Thoracic aorta (tissue), 2 donors: ENCODE measurements at regions not wholly inside any gene's neighbourhood (a gene's known extent, or its start where the extent isn't known, plus 50 kb on each side); places are given as distances from the start of the nearest gene placed in this dataset.
"Not testable (repeated sequence)": the region's sequence is repeated elsewhere in the genome, so short reads cannot be mapped to it uniquely, and the experiment has no call there.

Experiments used
- ATAC-seq: fragments of 150-250 bp; one replicate; pipeline ENCODE4 v1.8.0; 2017; ENCODE audit warnings: low read depth; ENCODE audit not compliant: insufficient number of reproducible peaks, low FRiP score
- DNase-seq: peaks from one replicate; pipeline ENCODE4 v3.0.0-alpha.2; 2020; ENCODE audit warnings: low spot score
- H3K27ac ChIP-seq, 2 donors: fragments of 200-600 bp; sonication (generic); 1 replicate in 1 of 2; 2 replicates in 1 of 2; pipeline ENCODE4 v1.5.1; 2016; ENCODE audit warnings: mild to moderate bottlenecking in 2 of 2, moderate library complexity in 2 of 2
- H3K27me3 ChIP-seq: fragments of 200-600 bp; sonication (generic); replicated peaks from 2 replicates; pipeline ENCODE4 v1.6.0; 2016; ENCODE audit warnings: mild to moderate bottlenecking; ENCODE audit not compliant: insufficient read depth
- H3K36me3 ChIP-seq: fragments of 200-600 bp; sonication (generic); one replicate; pipeline ENCODE4 v1.5.1; 2016
- H3K4me1 ChIP-seq, 2 donors: fragments of 200-600 bp; sonication (generic); 1 replicate in 1 of 2; 2 replicates in 1 of 2; pipeline versions ENCODE4 v1.5.1 to v1.6.0; 2016; ENCODE audit warnings: low read depth in 2 of 2, mild to moderate bottlenecking in 1 of 2; ENCODE audit not compliant: control insufficient read depth in 1 of 2
- H3K4me3 ChIP-seq: fragments of 200-600 bp; sonication (generic); 2 replicates; pipeline ENCODE4 v1.5.1; 2016; ENCODE audit warnings: mild to moderate bottlenecking
- H3K9me3 ChIP-seq: fragments of 200-600 bp; sonication (generic); 2 replicates; pipeline ENCODE4 v1.5.1; 2016
- TF ChIP-seq, protein P1 (sequence below): fragments of 200-600 bp; sonication (generic); IDR thresholded peaks from one replicate; pipeline ENCODE4 v1.5.1; 2019; ENCODE audit warnings: antibody characterized with exemption

DNA sequence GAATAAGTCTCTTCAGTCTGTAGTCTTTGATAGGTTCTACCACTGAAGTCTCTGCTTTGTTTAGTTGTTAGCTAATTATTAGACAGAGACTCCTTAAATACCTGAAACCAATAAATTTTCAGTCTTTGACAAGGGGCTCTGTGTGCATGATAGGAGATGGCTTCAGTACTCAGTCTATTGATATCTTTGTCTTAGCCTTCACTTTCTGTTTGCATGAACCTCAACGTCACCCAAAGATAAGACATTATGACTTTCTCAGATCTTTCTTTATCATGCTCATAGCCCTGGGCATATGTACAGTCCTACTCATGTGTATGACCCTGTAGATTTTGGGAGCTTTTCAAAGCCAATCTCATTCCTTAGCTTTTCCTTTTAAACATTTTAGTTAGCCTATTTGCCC, 183.5 kb upstream of the GCFC2 start:
- no peaks in the 10 kb centered on the region for H3K27me3 ChIP-seq
- H3K4me1 ChIP-seq, result no peaks in the 10 kb centered on the region
- no peak overlapping the region for H3K27ac ChIP-seq
- DNase-seq, result no peak
- TF ChIP-seq, protein P1, sequence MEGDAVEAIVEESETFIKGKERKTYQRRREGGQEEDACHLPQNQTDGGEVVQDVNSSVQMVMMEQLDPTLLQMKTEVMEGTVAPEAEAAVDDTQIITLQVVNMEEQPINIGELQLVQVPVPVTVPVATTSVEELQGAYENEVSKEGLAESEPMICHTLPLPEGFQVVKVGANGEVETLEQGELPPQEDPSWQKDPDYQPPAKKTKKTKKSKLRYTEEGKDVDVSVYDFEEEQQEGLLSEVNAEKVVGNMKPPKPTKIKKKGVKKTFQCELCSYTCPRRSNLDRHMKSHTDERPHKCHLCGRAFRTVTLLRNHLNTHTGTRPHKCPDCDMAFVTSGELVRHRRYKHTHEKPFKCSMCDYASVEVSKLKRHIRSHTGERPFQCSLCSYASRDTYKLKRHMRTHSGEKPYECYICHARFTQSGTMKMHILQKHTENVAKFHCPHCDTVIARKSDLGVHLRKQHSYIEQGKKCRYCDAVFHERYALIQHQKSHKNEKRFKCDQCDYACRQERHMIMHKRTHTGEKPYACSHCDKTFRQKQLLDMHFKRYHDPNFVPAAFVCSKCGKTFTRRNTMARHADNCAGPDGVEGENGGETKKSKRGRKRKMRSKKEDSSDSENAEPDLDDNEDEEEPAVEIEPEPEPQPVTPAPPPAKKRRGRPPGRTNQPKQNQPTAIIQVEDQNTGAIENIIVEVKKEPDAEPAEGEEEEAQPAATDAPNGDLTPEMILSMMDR, result no peak
- no peaks in the 10 kb centered on the region for H3K9me3 ChIP-seq
- H3K36me3 ChIP-seq, result no peaks in the 10 kb centered on the region
- ATAC-seq, result no peak
- no peak overlapping the region for H3K4me3 ChIP-seq

DNA sequence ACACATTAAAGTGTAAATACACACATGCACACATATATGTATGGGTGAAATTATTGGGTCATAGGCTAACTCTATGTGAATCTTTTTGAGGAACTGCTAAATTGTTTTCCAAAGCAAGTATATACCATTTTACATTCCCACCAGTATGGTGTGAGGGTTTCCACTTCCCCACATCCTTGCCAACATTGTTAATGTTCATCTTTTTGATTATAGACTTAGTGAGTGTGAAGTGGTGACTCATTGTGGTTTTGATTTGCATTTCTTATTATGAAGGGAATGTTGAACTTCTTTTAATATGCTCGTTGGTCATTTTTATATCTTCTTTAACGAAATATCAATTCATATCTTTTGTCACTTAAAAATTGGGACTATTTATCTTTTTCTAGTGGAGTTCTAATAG, 181.8 kb upstream of the GCFC2 start:
- Histone ChIP-seq H3K27ac (no peak overlapping the region), H3K4me3 (no peak overlapping the region), H3K36me3 (no peaks in the 10 kb centered on the region), H3K27me3 (no peaks in the 10 kb centered on the region), H3K9me3 (no peaks in the 10 kb centered on the region), H3K4me1 (no peaks in the 10 kb centered on the region)
- ATAC-seq (no peak), DNase-seq (no peak)
- TF ChIP-seq, protein P1, result no peak

DNA sequence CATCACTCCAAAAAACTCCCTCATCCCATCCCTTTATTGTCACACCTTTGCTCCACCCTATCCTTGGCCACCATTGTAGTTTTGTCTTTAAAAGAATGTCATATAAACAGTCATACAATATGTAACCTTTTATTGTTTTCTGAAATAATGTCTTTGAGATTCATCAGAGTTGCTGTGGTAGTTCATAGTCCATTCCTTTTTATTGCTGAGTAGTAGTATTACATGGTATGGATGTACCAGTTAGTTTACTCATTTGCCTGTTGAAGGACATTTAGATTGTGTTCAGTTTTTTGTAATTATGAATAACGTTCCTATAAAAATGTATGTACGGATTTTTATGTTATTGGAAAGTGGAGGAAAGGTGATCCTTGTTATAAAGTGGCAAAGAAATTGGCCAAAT, 171.8 kb upstream of the GCFC2 start:
- H3K36me3 ChIP-seq, result no peaks in the 10 kb centered on the region
- H3K9me3 ChIP-seq, result no peaks in the 10 kb centered on the region
- DNase-seq (no peak), ATAC-seq (no peak)
- no peak overlapping the region for H3K4me3 ChIP-seq
- TF ChIP-seq, protein P1, result no peak
- H3K27ac ChIP-seq, result no peak overlapping the region
- H3K4me1 ChIP-seq, result no peaks in the 10 kb centered on the region
- no peaks in the 10 kb centered on the region for H3K27me3 ChIP-seq

DNA sequence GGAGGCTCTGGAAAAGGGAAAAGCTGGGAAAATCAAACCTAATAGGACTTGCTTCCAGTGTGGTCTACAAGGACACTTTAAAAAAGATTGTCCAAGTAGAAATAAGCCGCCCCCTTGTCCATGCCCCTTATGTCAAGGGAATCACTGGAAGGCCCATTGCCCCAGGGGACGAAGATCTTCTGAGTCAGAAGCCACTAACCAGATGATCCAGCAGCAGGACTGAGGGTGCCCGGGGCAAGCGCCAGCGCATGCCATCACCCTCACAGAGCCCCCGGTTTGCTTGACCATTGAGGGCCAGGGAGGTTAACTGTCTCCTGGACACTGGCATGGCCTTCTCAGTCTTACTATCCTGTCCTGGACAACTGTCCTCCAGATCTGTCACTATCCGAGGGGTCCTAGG, 164.9 kb upstream of the GCFC2 start:
- not testable (repeated sequence) for ATAC-seq, H3K27me3 ChIP-seq, H3K9me3 ChIP-seq, H3K27ac ChIP-seq, DNase-seq, H3K4me1 ChIP-seq, H3K36me3 ChIP-seq, H3K4me3 ChIP-seq

DNA sequence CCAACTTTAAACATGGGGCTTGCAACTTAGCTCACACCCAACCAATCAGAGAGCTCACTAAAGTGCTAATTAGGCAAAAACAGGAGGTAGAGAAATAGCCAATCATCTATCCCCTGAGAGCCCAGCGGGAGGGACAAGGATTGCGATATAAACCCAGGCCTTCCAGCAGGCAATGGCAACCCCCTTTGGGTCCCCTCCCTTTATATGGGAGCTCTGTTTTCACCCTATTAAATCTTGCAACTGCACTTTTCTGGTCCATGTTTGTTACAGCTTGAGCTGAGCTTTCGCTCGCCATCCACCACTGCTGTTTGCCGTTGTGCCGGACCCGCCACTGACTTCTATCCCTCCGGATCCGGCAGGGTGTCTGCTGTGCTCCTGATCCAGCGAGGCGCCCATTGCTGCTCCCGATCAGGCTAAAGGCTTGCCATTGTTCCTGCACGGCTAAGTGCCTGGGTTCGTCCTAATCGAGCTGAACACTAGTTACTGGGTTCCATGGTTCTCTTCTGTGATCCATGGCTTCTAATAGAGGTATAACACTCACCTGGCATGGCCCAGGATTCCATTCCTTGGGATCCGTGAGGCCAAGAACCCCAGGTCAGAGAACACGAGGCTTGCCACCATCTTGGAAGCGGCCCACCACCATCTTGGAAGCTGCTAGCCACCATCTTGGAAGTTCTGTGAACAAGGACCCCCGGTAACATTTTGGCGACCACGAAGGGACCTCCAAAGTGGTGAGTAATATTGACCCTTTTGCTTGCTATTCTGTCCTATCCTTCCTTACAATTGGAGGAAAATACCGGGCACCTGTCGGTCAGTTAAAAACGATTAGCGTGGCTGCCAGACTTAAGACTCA, 161.3 kb upstream of the GCFC2 start:
- not testable (repeated sequence) for H3K27me3 ChIP-seq, DNase-seq, H3K36me3 ChIP-seq, ATAC-seq, H3K4me3 ChIP-seq, H3K4me1 ChIP-seq, H3K27ac ChIP-seq, H3K9me3 ChIP-seq

DNA sequence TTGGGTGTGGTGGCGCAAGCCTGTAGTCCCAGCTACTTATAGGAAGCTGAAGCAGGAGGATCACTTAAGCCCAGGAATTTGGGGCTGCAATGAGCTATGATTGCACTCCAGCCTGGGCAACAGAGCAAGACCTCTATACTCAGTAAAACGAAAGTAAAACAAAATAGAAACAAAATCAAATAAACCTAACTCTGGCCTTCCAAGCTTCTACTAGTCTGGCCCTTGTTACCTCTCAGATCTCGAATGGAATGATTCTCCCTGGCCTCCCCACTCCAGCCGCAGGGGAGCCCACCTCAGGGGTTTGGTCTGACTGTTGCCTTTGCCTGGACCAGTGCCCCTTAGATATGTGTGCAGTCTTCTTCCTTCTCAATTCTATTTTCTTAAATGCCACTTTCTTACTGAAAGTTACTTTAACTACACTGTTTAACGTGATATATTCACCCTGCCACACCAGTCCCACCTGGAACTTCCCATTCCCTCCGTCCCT, 160.0 kb upstream of the GCFC2 start:
- H3K36me3 ChIP-seq, result no peaks in the 10 kb centered on the region
- no peaks in the 10 kb centered on the region for H3K4me1 ChIP-seq
- TF ChIP-seq, protein P1, result no peak
- no peaks in the 10 kb centered on the region for H3K9me3 ChIP-seq
- no peak overlapping the region for H3K27ac ChIP-seq
- ATAC-seq, result no peak
- no peak overlapping the region for H3K4me3 ChIP-seq
- no peak for DNase-seq
- H3K27me3 ChIP-seq, result no peaks in the 10 kb centered on the region
